Kidney tubule cell (primary cell): ENCODE measurements at regions not wholly inside any gene's neighbourhood (a gene's known extent, or its start where the extent isn't known, plus 50 kb on each side); places are given as distances from the start of the nearest gene placed in this dataset.

Experiments
- DNase-seq: peaks from one replicate; pipeline ENCODE4 v3.0.0-alpha.2; 2018; ENCODE audit warnings: low spot score

- no peak for DNase-seq
These were observed 56.7 kb upstream of the TMEM248 start for GRCh38 chr7:66864294-66864693.

GRCh38 chr7:66865290-66865864, 55.6 kb upstream of the TMEM248 start:
- no peak for DNase-seq

- peak; percentile 46 for DNase-seq
These were observed 53.7 kb upstream of the TMEM248 start for GRCh38 chr7:66867198-66867790.

GRCh38 chr7:66869660-66870450, 51.2 kb upstream of the TMEM248 start:
- no peak for DNase-seq

- no peak for DNase-seq
These were observed 49.9 kb upstream of the TMEM248 start for GRCh38 chr7:66871076-66871475.
